Panc1 (cell line): ENCODE measurements at regions not wholly inside any gene's neighbourhood (a gene's known extent, or its start where the extent isn't known, plus 50 kb on each side); places are given as distances from the start of the nearest gene placed in this dataset.

Source experiments
- ATAC-seq: fragments of 200-7000 bp; cut with Tn5 transposase; 2 replicates; pipeline ENCODE4 v1.9.1; 2020; ENCODE audit warnings: mild to moderate bottlenecking, moderate library complexity
- BruUV-seq: library from RNA; stranded (reverse); fragments of 400-500 nt; replicated peaks from 2 replicates; lab custom pipeline; 2021; lab: Mats Ljungman, UMichigan
- CTCF ChIA-PET: fragments of 300-600 bp; sonication (Branson Sonifier 250); formaldehyde crosslinking; loops from one replicate; lab custom pipeline; 2022; ENCODE audit warnings: antibody characterized with exemption; lab: Charles Lee
- POLR2A ChIA-PET: fragments of 300-600 bp; sonication (Branson Sonifier 250); formaldehyde crosslinking; loops from one replicate; lab custom pipeline; 2022; ENCODE audit warnings: antibody characterized with exemption; lab: Charles Lee
- DNase-seq: peaks from one replicate; pipeline ENCODE4 v3.0.0-alpha.2; 2010; ENCODE audit warnings: low read depth, low spot score
- H3K27ac ChIP-seq: 2 replicates; pipeline ENCODE4 v1.5.1; 2011; ENCODE audit warnings: mild to moderate bottlenecking, low read length, inconsistent platforms
- H3K27me3 ChIP-seq: fragments of 200-500 bp; sonication (Bioruptor generic); 2 replicates; pipeline ENCODE4 v1.6.0; 2014; ENCODE audit warnings: low read length, inconsistent platforms; ENCODE audit not compliant: control insufficient read depth, insufficient read depth
- H3K36me3 ChIP-seq: fragments of 200-500 bp; sonication (Bioruptor generic); 2 replicates; pipeline ENCODE4 v1.5.1; 2014; ENCODE audit warnings: inconsistent platforms, mild to moderate bottlenecking, low read length, moderate library complexity; ENCODE audit not compliant: control insufficient read depth, insufficient read depth
- H3K4me1 ChIP-seq: 2 replicates; pipeline ENCODE4 v1.5.1; 2011; ENCODE audit warnings: inconsistent platforms, mild to moderate bottlenecking, low read length, moderate library complexity; ENCODE audit not compliant: control insufficient read depth, insufficient read depth
- H3K4me3 ChIP-seq, 2 experiments: 2 replicates each; pipeline ENCODE4 v1.5.1; 2011 to 2012; ENCODE audit warnings: low read depth in 2 of 2, low read length in 2 of 2, mild to moderate bottlenecking in 2 of 2, inconsistent platforms in 1 of 2, moderate library complexity in 1 of 2
- H3K9me3 ChIP-seq: fragments of 200-500 bp; sonication (Bioruptor generic); 2 replicates; pipeline ENCODE4 v1.5.1; 2014; ENCODE audit warnings: low read depth, mild to moderate bottlenecking, inconsistent platforms, low read length, moderate library complexity; ENCODE audit not compliant: control insufficient read depth, insufficient read depth
- POLR2AphosphoS5 ChIP-seq: IDR thresholded peaks from 2 replicates; pipeline ENCODE4 v1.6.1; 2012; ENCODE audit warnings: mild to moderate bottlenecking, low read depth, low read length, moderate library complexity
- REST ChIP-seq, 2 experiments: IDR thresholded peaks; 2 replicates each; pipeline ENCODE4 v1.6.1; 2011 to 2012; ENCODE audit warnings: low read depth in 2 of 2, control low read depth in 1 of 2, low read length in 1 of 2, mild to moderate bottlenecking in 1 of 2, moderate library complexity in 1 of 2; ENCODE audit not compliant: insufficient read depth in 1 of 2
- SIN3A ChIP-seq: IDR thresholded peaks from 2 replicates; pipeline ENCODE4 v1.6.1; 2012; ENCODE audit warnings: low read depth, mild to moderate bottlenecking, low read length, moderate library complexity, borderline replicate concordance; ENCODE audit not compliant: insufficient read depth
- TCF7L2 ChIP-seq: IDR thresholded peaks from 2 replicates; pipeline ENCODE4 v1.6.1; 2011; ENCODE audit warnings: mild to moderate bottlenecking, low read depth, low read length, inconsistent platforms
- in situ Hi-C: cut with HindIII; loops from 2 replicates; pipeline ENCODE4 v1.10.0; 2016; ENCODE audit warnings: low sequenced_read_pairs, low pct_unique_long_range_greater_than_20kb
- intact Hi-C: fragments of 100-400 bp; cut with micrococcal nuclease; formaldehyde crosslinking; loops from one replicate; pipeline ENCODE4 v1.10.0; 2022; ENCODE audit not compliant: unreplicated experiment
- TF ChIP-seq, protein P1 (sequence below): fragments of 450-650 bp; IDR thresholded peaks from 2 replicates; pipeline ENCODE4 v1.5.1; 2017; ENCODE audit warnings: mild to moderate bottlenecking

- in situ Hi-C loops (no loop called here), intact Hi-C loops (no loop called here)
- ChIA-PET POLR2A (no interaction called here), CTCF (no interaction called here)
- no peak for TF ChIP-seq REST (IDR thresholded peaks at IDR 0.05; ENCODE audit: insufficient read depth in 1 of 2, low read depth in 2 of 2, low read length in 1 of 2)
- TF ChIP-seq POLR2AphosphoS5, result no peak
- TF ChIP-seq TCF7L2, result no peak
- TF ChIP-seq, protein P1, sequence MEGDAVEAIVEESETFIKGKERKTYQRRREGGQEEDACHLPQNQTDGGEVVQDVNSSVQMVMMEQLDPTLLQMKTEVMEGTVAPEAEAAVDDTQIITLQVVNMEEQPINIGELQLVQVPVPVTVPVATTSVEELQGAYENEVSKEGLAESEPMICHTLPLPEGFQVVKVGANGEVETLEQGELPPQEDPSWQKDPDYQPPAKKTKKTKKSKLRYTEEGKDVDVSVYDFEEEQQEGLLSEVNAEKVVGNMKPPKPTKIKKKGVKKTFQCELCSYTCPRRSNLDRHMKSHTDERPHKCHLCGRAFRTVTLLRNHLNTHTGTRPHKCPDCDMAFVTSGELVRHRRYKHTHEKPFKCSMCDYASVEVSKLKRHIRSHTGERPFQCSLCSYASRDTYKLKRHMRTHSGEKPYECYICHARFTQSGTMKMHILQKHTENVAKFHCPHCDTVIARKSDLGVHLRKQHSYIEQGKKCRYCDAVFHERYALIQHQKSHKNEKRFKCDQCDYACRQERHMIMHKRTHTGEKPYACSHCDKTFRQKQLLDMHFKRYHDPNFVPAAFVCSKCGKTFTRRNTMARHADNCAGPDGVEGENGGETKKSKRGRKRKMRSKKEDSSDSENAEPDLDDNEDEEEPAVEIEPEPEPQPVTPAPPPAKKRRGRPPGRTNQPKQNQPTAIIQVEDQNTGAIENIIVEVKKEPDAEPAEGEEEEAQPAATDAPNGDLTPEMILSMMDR, result no peak
- no peak for TF ChIP-seq SIN3A
- no peaks in the 10 kb centered on the region for H3K9me3 ChIP-seq
- no TSS peak for BruUV-seq
- H3K27ac ChIP-seq, result no peak overlapping the region
- H3K4me1 ChIP-seq, result no peaks in the 10 kb centered on the region
- ATAC-seq, result no peak
- no peak for DNase-seq
- H3K4me3 ChIP-seq, result no peak overlapping the region
- no peaks in the 10 kb centered on the region for H3K36me3 ChIP-seq
- no peaks in the 10 kb centered on the region for H3K27me3 ChIP-seq
These were observed 80.9 kb downstream of the CLDN34 start for GRCh38 chrX:10048076-10048475.

DNA sequence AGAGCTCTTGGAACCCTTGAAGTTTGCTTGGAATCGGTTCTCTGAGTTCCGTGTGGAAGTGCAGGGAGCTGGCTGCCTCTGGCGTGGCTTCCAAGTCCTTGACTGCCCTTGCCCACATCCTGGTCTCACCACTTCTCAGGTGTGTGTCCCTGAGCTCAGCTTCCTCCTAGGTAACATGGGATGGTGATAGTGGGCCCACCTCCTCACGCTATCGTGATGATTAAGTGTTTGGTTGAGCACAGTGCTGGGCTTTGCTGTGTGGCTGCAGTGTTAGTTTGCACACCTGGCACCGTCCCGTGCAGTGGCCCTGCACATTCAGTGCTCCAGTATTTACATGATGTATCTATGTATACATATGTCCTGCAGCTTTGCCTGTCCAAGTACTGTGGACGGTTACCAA lies 81.5 kb downstream of the CLDN34 start:
- Histone ChIP-seq H3K4me1 (no peaks in the 10 kb centered on the region), H3K4me3 (no peak overlapping the region), H3K36me3 (no peaks in the 10 kb centered on the region), H3K27me3 (no peaks in the 10 kb centered on the region), H3K27ac (no peak overlapping the region), H3K9me3 (no peaks in the 10 kb centered on the region)
- DNase-seq (no peak), ATAC-seq (no peak)
- POLR2A ChIA-PET, result no interaction called here
- no TSS peak for BruUV-seq
- CTCF ChIA-PET, result no interaction called here
- in situ Hi-C loops (no loop called here), intact Hi-C loops (no loop called here)
- TF ChIP-seq REST (IDR thresholded peaks at IDR 0.05; ENCODE audit: insufficient read depth in 1 of 2, low read depth in 2 of 2, low read length in 1 of 2) (no peak), TCF7L2 (no peak)
- TF ChIP-seq, protein P1, result no peak
